H1 (cell line): ENCODE measurements at regions not wholly inside any gene's neighbourhood (a gene's known extent, or its start where the extent isn't known, plus 50 kb on each side); places are given as distances from the start of the nearest gene placed in this dataset.

Experiments used
- RFX5 ChIP-seq: IDR thresholded peaks from 2 replicates; pipeline ENCODE4 v1.6.1; 2011; ENCODE audit warnings: low read depth, low read length, improper control_type of control experiment, borderline replicate concordance

DNA sequence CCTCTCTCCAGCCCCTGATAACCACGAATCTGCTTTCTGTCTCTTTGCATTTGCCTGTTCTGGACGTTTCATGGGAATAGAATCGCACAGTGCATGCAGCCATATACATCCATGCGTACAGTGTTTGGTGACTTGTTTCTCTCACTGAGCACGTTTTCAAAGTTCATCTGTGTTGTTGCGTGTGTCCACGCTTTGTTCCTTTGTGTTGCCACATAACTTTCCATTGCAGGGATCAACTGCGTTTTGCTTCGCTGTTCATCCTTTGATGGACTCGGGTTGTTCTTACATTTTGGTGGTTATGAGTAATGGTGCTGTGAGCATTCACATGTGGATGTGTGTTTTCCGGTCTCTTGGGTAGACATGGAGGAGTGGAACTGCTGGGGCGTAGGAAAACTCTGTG, 56.4 kb upstream of the TAMM41 start (continued):
- TF ChIP-seq RFX5 = no peak
